ENCODE measurements at regions not wholly inside any gene's neighbourhood (a gene's known extent, or its start where the extent isn't known, plus 50 kb on each side); places are given as distances from the start of the nearest gene placed in this dataset.
"Not testable (repeated sequence)": the region's sequence is repeated elsewhere in the genome, so short reads cannot be mapped to it uniquely, and the experiment has no call there.

GRCh38 chr4:42824278-42824977, 68.1 kb upstream of the GRXCR1 start:
- DNase-seq (ENCODE audit: low read depth in 2 of 2): no peak

DNA sequence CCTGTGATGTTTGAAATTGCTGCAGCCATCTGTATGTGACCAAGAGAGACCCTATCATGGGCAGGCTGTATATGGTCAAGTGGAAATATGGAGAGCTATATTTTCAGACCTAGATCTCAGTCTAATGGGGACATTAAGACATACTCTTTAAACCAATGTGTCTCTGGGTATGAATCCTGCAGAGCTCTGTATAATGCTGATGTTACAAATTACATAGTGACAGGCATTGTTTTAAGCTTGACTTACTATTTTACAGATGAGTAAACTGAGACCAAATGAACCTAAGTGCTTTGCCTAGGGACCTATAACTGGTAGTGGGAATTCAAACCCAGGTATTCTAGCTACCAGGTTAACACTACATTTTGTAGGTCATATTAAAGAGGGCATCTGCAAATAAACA, 71.3 kb upstream of the GRXCR1 start:
- DNase-seq (ENCODE audit: low read depth in 2 of 2): no peak

- no peak for DNase-seq (ENCODE audit: low read depth in 2 of 2)
These were observed 72.5 kb upstream of the GRXCR1 start for GRCh38 chr4:42819863-42820514.

DNA sequence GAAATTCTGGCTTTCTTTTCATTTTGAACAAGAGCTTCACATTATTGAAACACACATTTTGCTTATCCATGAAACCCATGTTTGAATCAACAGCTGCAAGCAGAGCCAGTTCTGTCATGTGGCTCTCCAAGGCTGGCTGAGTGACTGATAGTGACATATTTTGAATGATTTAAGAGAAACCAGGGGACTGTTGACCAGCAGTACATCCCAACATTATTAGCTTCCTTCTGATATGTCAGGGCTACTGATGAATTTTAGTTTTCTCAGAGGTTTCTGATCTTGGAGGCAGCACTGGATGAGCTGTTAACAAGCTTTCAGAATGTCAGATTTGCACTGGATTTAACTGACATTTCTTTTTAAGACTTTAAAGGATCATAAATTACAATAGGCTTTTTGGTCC, 74.6 kb upstream of the GRXCR1 start:
- no peak for DNase-seq (ENCODE audit: low read depth in 2 of 2)

DNA sequence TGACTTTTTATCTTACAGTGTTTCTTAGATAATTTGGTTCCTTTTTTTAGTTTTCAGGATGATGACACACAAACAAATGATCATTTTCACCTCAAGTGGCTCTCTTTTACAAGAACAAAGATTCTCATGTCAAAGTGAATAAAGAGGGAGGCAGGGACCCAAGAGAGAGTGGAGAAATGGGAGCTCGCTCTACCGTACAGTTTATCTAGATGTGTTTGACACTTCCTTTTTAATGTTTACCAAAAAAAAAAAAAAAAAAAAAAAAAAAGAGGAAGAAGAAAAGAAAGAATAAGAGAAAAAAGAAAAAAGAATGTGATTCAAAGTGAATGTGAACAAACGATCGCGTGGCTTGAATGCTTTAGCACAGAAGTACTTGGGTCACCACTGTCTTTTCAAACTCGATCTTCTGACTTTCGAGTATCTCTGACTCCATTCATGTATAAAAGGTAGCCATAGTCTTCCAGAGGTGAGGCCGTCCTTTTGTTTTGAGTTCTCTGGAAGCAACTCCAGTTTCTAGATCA, 75.6 kb upstream of the GRXCR1 start:
- no peak for DNase-seq (ENCODE audit: low read depth in 2 of 2)

DNA sequence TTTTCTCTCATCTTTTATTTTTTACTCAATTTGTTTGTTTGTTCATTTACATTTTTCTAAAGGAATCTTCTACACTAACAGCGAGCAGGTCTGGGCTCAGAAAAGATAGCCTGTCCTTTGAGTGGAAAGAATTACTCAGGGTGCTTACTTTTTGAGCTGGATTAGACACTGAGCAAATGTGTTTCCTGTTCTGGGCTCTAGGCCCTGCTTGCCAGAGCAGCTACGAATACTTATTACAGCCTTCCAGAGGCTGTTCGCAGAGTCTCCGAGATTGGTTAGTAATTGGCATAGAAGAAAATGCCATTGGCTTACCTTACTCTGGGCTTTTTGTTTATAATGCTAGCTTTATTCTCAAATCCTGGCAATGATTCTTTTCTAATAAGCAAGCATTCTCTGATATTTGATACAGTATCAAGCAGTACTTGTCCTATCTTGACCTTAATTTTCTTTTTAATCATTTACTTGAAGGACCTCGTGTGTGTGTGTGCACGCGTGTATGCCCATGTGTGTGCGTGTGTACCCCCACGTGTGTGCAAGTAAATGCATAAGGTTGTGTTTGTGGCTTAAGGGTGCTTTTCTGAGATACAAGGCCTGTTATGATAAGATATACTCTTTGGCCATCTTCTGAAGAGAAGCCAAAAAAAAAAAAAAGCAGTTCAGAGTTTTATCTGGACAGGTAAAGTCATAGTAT, 76.2 kb upstream of the GRXCR1 start:
- no peak for DNase-seq (ENCODE audit: low read depth in 2 of 2)

DNA sequence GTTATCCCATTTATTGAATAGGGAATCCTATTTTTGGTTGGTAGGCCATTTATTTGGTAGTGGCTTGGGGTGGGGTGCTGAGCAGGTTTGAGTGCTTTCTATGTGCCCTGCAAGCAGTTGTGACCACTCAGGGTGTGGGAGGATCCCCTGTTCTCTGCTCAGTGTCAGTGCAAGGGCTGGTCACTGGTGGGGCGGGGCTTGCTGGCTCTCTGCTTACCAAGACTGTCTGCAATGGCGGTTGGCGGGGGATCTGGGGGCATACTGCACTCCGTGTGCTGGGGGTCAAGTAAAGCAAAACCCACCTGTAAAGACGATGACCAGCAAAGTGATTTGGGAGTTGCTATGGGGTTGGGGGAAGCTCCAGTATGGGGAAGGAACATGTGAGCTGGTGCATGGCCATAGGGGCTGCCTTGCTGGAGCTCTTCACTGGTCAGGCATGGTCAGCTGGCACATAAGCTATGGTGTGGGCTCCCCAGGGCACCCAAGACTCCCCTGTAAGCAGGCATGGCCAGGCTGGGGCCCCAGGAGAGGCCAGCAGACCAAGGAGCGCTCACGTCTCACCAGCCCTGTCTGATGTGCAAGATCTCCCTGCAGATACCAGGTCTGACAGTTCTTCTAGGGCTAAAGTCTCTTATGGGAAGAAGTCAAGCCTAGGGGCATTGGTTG, 83.0 kb upstream of the GRXCR1 start:
- no peak for DNase-seq (ENCODE audit: low read depth in 2 of 2)

DNA sequence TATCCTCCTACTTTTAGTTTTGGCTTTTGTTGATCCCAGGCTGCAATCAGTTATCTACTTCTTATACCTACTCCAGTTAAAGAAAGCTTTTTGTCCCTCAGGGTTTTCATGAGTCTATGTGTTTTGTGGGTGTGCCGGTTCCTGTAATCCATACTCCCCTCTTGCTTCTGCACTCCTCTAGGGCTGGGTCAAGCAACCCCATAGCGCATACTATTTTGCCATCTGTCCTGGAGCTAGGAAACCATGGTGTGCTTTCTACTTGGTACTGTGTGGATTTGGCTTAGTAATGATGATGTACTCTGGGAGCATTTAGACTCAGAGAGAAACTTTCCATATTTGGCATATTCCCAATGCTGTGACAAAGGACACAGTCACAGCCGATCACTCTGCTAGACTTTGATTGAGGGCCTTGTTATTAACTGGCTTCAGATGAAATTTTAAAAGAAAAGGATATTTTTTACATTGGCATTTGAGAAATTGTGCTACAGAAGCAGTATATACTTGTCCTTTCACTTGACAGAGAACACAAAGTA, 86.1 kb upstream of the GRXCR1 start:
- DNase-seq (ENCODE audit: low read depth in 2 of 2): no peak

GRCh38 chr4:42789041-42789567, 103.4 kb upstream of the GRXCR1 start:
- no peak for DNase-seq (ENCODE audit: low read depth in 2 of 2)

GRCh38 chr4:42787079-42787463, 105.4 kb upstream of the GRXCR1 start:
- no peak for DNase-seq (ENCODE audit: low read depth in 2 of 2)

- DNase-seq (ENCODE audit: low read depth in 2 of 2): no peak
These were observed 106.0 kb upstream of the GRXCR1 start for GRCh38 chr4:42786350-42787078.

DNA sequence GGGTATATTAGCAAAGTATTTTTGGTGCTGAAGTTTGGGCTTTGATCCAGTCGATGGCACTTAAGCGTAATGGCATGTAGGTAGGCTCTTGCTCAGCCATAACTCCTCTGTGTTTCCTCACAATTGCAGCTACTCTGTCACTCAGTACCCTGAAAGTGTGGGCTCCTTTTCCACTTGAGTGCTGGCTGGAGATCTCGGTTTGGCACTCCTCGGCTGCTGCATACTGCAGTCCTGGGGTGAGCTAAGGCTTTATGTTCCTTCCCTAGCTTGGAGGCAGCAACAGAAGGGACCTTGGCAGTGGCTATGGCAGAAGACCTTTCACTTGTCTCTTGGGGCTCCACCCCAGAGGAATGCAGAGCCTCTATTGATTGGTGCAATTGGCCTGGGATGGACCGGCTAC, 106.7 kb upstream of the GRXCR1 start:
- DNase-seq (ENCODE audit: low read depth in 2 of 2): no peak

DNA sequence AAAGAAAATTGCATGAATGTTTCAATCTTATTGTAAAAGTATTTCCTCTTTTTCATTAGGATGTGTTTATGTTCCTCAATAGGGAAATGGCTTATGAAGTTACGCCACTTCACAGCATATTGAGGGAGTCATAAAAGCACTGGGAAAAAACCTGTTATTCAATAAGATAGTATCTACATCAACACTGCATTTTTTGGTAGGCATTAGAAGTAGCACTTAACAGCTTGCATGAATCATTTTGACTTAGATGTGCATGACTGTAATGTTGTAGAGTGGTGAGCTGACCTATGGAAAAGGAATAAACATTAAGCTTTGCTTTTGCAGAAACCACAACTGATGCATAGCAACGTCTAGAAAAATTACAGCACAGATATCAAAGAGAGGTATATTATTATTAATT, 111.2 kb upstream of the GRXCR1 start:
- DNase-seq (ENCODE audit: low read depth in 2 of 2): no peak

DNA sequence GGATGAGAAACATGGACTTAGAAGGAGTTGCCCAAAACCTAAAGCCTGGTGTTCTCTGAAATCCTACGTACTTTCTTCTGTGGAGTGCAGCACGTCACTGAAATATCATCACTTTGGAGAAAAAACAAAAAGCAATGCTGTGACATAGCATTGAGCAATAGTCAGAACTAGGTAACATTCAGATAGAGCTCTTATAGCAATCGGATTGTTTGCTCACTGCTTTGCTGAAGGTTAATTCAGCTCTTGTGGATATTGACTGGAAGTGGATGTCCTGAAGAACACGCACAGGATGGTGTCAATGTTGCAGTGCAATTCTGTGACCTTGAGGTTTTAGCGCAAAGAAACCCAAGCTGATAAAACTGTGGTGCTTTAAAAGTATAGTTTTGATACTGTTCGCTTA, 114.2 kb upstream of the GRXCR1 start:
- DNase-seq (ENCODE audit: low read depth in 2 of 2): no peak

DNA sequence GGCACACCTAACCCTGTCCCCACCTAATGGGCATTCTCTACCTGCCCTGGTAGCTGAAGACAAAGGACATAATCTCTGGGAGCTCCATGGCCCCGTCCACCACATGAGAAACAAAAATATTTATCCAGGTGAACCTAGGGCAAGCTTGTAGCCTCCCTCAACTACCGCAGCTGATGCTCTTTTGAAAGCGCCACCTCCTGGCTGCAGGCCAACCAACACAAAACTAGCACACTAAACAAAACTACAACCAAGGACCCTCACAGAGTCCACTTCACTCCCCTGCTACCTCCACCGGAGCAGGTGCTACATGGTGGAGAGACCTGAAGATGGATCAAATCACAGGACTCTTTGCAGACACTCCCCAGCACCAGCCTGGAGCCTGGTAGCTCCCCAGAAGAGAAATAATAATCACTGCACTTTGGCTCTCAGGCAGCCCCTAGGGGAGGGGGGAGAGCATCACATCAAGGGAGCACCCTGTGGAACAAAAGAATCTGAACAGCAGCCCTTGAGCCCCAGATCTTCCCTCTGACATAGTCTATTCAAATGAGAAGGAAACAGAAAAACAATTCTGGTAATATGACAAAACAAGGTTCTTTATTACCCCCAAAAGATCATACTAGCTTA, 111.3 kb upstream of the ATP8A1 start:
- DNase-seq (ENCODE audit: low read depth in 2 of 2): no peak

DNA sequence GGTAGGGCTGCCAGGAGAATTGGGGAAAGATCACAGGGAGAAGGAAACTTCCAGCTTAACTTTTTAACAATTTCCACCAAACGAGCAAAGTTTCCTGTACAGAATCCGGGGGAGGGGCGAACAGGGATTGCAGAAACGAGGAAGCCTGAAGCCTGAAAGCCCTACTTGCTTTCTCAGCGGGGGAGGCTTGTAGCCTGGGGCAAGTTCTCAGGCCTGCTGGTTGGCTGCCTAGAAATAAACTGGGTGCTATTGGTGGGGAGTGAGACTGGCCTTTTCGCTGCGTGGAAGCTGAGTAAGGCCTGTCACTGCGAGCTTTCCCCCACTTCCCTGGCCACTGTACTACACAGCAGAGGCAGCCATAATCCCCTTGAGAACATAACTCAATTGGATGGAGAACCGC, 110.8 kb upstream of the ATP8A1 start:
- no peak for DNase-seq (ENCODE audit: low read depth in 2 of 2)

- no peak for DNase-seq (ENCODE audit: low read depth in 2 of 2)
These were observed 104.9 kb upstream of the ATP8A1 start for GRCh38 chr4:42761804-42762203.

GRCh38 chr4:42754965-42755364, 98.1 kb upstream of the ATP8A1 start:
- not testable (repeated sequence) for DNase-seq (ENCODE audit: low read depth in 2 of 2)

GRCh38 chr4:42751587-42751986, 94.7 kb upstream of the ATP8A1 start:
- no peak for DNase-seq (ENCODE audit: low read depth in 2 of 2)

DNA sequence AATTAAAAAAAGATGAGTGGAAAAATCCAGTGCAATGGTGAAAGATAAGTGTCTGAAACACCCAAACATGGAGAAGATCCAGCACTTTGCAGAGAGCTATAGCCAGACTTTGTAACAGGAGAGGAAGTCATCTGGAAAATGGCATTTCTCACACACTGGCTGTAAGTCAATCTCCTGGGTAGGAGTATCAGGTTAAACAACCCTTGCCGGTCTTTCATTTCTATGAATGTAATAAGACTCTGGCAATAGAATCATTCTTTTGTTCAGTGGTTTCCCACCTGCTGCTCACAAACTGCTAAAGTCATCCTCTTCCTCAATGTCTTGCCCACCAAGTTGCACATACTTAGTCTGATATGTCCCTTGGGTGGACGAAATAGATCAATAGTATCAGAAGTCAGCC, 94.0 kb upstream of the ATP8A1 start:
- no peak for DNase-seq (ENCODE audit: low read depth in 2 of 2)

GRCh38 chr4:42750091-42750490, 93.2 kb upstream of the ATP8A1 start:
- DNase-seq (ENCODE audit: low read depth in 2 of 2): peak in 1 of 2 donors; percentile 1
